Occipital lobe (tissue), 1 donor: ENCODE measurements at regions not wholly inside any gene's neighbourhood (a gene's known extent, or its start where the extent isn't known, plus 50 kb on each side); places are given as distances from the start of the nearest gene placed in this dataset.
"Not testable (repeated sequence)": the region's sequence is repeated elsewhere in the genome, so short reads cannot be mapped to it uniquely, and the experiment has no call there.

Experiments used
- DNase-seq: peaks from one replicate; lab custom pipeline; 2025; lab: John Stamatoyannopoulos, UW

GRCh38 chr2:193885419-193885818, 1690.7 kb upstream of the TMEFF2 start:
- DNase-seq, result no peak

GRCh38 chr2:193883820-193884219, 1689.1 kb upstream of the TMEFF2 start:
- DNase-seq, result no peak

- DNase-seq, result no peak
Observed at GRCh38 chr2:193876980-193877379, 1682.2 kb upstream of the TMEFF2 start.

- DNase-seq, result no peak
Observed at GRCh38 chr2:193869564-193869963, 1674.8 kb upstream of the TMEFF2 start.

GRCh38 chr2:193868833-193869232, 1674.1 kb upstream of the TMEFF2 start:
- DNase-seq, result no peak

- DNase-seq, result no peak
Observed at GRCh38 chr2:193868132-193868531, 1673.4 kb upstream of the TMEFF2 start.

GRCh38 chr2:193867454-193867853, 1672.7 kb upstream of the TMEFF2 start:
- DNase-seq, result no peak

- DNase-seq, result no peak
Observed at GRCh38 chr2:193861557-193861956, 1666.8 kb upstream of the TMEFF2 start.

GRCh38 chr2:193847991-193848390, 1653.3 kb upstream of the TMEFF2 start:
- DNase-seq, result no peak

GRCh38 chr2:193847130-193847529, 1652.4 kb upstream of the TMEFF2 start:
- no peak for DNase-seq

- no peak for DNase-seq
Observed at GRCh38 chr2:193845604-193846003, 1650.9 kb upstream of the TMEFF2 start.

GRCh38 chr2:193843675-193844074, 1648.9 kb upstream of the TMEFF2 start:
- no peak for DNase-seq

GRCh38 chr2:193841384-193842150, 1646.8 kb upstream of the TMEFF2 start:
- no peak for DNase-seq

GRCh38 chr2:193837111-193837738, 1642.5 kb upstream of the TMEFF2 start:
- no peak for DNase-seq

- not testable (repeated sequence) for DNase-seq
Observed at GRCh38 chr2:193836424-193837006, 1641.8 kb upstream of the TMEFF2 start.

- DNase-seq, result not testable (repeated sequence)
Observed at GRCh38 chr2:193833895-193834294, 1639.2 kb upstream of the TMEFF2 start.

GRCh38 chr2:193824474-193824873, 1629.7 kb upstream of the TMEFF2 start:
- DNase-seq, result no peak

GRCh38 chr2:193818801-193819499, 1624.2 kb upstream of the TMEFF2 start:
- DNase-seq, result no peak

GRCh38 chr2:193816008-193816407, 1621.3 kb upstream of the TMEFF2 start:
- no peak for DNase-seq

GRCh38 chr2:193810533-193810932, 1615.8 kb upstream of the TMEFF2 start:
- no peak for DNase-seq

GRCh38 chr2:193808877-193809276, 1614.1 kb upstream of the TMEFF2 start:
- DNase-seq, result no peak

GRCh38 chr2:193806088-193806774, 1611.5 kb upstream of the TMEFF2 start:
- DNase-seq, result no peak
